22Rv1 (cell line): ENCODE measurements at regions not wholly inside any gene's neighbourhood (a gene's known extent, or its start where the extent isn't known, plus 50 kb on each side); places are given as distances from the start of the nearest gene placed in this dataset.

Source experiments
- ZFX ChIP-seq: fragments of 450-650 bp; IDR thresholded peaks from 2 replicates; pipeline ENCODE4 v1.6.1; 2017; ENCODE audit warnings: antibody characterized with exemption, borderline replicate concordance
- TF ChIP-seq, protein P1 (sequence below): fragments of 450-650 bp; IDR thresholded peaks from 2 replicates; pipeline ENCODE4 v1.5.1; 2017; ENCODE audit warnings: mild to moderate bottlenecking

DNA sequence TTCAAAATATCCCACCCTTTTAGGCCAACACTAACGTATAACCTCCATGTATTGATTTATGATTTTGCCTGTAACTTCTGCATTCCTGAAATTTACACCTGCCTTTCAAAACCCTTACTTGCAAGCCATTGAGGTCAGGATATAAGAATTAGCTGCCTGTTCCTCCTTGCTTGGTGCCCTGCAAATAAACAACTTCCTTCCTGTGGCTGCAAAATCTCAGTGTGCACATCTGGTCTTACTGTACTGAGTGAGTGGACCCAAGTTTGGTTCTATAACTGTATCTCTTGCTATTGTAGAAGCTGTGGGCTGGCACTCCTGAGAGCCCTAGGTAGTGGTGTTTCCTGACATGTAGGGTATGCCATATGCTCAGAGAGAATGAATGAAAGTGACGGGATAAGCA, 191.1 kb upstream of the RASGRP1 start:
- TF ChIP-seq, protein P1, sequence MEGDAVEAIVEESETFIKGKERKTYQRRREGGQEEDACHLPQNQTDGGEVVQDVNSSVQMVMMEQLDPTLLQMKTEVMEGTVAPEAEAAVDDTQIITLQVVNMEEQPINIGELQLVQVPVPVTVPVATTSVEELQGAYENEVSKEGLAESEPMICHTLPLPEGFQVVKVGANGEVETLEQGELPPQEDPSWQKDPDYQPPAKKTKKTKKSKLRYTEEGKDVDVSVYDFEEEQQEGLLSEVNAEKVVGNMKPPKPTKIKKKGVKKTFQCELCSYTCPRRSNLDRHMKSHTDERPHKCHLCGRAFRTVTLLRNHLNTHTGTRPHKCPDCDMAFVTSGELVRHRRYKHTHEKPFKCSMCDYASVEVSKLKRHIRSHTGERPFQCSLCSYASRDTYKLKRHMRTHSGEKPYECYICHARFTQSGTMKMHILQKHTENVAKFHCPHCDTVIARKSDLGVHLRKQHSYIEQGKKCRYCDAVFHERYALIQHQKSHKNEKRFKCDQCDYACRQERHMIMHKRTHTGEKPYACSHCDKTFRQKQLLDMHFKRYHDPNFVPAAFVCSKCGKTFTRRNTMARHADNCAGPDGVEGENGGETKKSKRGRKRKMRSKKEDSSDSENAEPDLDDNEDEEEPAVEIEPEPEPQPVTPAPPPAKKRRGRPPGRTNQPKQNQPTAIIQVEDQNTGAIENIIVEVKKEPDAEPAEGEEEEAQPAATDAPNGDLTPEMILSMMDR, result no peak
- TF ChIP-seq ZFX, result no peak
